Tibial nerve (tissue), 3 donors: ENCODE measurements at regions not wholly inside any gene's neighbourhood (a gene's known extent, or its start where the extent isn't known, plus 50 kb on each side); places are given as distances from the start of the nearest gene placed in this dataset.

Experiments
- POLR2A ChIP-seq, 2 donors: fragments of 450-650 bp; IDR thresholded peaks; one replicate each; pipeline ENCODE4 v1.6.1; 2017; ENCODE audit warnings: antibody characterized with exemption in 2 of 2, mild to moderate bottlenecking in 2 of 2, moderate library complexity in 2 of 2
- TF ChIP-seq, protein P1 (sequence below), 5 experiments: fragments of 200-600 bp in 3 of 5; fragments of 450-650 bp in 2 of 5; sonication (generic) in 3 of 5; IDR thresholded peaks; one replicate each; pipeline ENCODE4 v1.5.1; 2016 to 2019; ENCODE audit warnings: antibody characterized with exemption in 5 of 5, mild to moderate bottlenecking in 3 of 5, moderate library complexity in 2 of 5

DNA sequence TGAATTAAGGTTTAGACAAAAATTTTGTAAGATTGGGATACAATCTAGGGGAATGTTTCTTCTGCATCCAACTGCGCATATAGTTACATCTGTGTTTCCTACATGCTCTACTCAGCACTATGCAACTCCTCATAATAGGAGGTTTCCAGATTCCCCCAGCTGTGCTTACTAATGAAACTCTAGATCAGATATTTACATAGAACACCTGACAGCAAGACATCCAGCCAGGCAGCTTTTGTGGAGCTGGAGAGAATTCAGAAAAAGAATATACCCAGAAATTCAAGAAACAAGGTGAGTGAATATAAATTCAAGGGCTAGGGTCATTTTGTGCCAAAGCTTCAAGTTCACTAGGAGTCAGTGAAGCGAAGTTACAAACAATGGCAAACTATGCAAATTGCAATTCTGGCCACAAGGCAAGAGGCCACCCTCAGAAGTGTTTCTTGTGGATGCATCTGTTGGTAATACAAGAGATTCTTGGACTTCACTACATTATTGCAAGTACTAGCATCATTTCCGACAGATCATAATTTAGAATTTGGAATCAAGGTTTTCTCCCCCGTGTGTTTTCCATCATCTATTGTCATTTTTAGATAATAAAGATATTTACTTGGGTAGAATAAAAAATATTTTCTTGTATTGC lies 341.2 kb upstream of the NAV3 start:
- TF ChIP-seq, protein P1, sequence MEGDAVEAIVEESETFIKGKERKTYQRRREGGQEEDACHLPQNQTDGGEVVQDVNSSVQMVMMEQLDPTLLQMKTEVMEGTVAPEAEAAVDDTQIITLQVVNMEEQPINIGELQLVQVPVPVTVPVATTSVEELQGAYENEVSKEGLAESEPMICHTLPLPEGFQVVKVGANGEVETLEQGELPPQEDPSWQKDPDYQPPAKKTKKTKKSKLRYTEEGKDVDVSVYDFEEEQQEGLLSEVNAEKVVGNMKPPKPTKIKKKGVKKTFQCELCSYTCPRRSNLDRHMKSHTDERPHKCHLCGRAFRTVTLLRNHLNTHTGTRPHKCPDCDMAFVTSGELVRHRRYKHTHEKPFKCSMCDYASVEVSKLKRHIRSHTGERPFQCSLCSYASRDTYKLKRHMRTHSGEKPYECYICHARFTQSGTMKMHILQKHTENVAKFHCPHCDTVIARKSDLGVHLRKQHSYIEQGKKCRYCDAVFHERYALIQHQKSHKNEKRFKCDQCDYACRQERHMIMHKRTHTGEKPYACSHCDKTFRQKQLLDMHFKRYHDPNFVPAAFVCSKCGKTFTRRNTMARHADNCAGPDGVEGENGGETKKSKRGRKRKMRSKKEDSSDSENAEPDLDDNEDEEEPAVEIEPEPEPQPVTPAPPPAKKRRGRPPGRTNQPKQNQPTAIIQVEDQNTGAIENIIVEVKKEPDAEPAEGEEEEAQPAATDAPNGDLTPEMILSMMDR (IDR thresholded peaks at IDR 0.05): no peak
- TF ChIP-seq POLR2A (IDR thresholded peaks at IDR 0.05): no peak
